Neural progenitor cell (in vitro differentiated cells): ENCODE measurements at regions not wholly inside any gene's neighbourhood (a gene's known extent, or its start where the extent isn't known, plus 50 kb on each side); places are given as distances from the start of the nearest gene placed in this dataset.

ENCODE experiments used
- DNase-seq: peaks from one replicate; pipeline ENCODE4 v3.0.0-alpha.2; 2016; ENCODE audit warnings: low spot score
- H2AFZ ChIP-seq: fragments of 200-600 bp; sonication (generic); replicated peaks from 2 replicates; pipeline ENCODE4 v1.6.1; 2016; ENCODE audit warnings: antibody characterized with exemption
- H3F3A ChIP-seq: fragments of 200-600 bp; sonication (generic); 2 replicates; pipeline ENCODE4 v1.6.1; 2016; ENCODE audit warnings: antibody characterized with exemption, low read depth
- H3K27ac ChIP-seq: fragments of 200-600 bp; sonication (generic); 2 replicates; pipeline ENCODE4 v1.5.1; 2016; ENCODE audit warnings: mild to moderate bottlenecking
- H3K27me3 ChIP-seq: fragments of 200-600 bp; sonication (generic); 2 replicates; pipeline ENCODE4 v1.6.1; 2016; ENCODE audit warnings: mild to moderate bottlenecking, moderate library complexity
- H3K36me3 ChIP-seq: fragments of 200-600 bp; sonication (generic); 2 replicates; pipeline ENCODE4 v1.5.1; 2016
- H3K4me1 ChIP-seq: fragments of 200-600 bp; sonication (generic); 2 replicates; pipeline ENCODE4 v1.6.1; 2016; ENCODE audit warnings: mixed run types
- H3K4me2 ChIP-seq: fragments of 200-600 bp; sonication (generic); 2 replicates; pipeline ENCODE4 v1.6.1; 2016
- H3K4me3 ChIP-seq: fragments of 200-600 bp; sonication (generic); 2 replicates; pipeline ENCODE4 v1.5.1; 2016
- H3K79me2 ChIP-seq: fragments of 200-600 bp; sonication (generic); 2 replicates; pipeline ENCODE4 v1.6.1; 2016; ENCODE audit warnings: low read depth
- H3K9ac ChIP-seq: fragments of 200-600 bp; sonication (generic); 2 replicates; pipeline ENCODE4 v1.6.1; 2016
- H3K9me3 ChIP-seq: fragments of 200-600 bp; sonication (generic); 2 replicates; pipeline ENCODE4 v1.5.1; 2016; ENCODE audit warnings: low read depth
- H4K20me1 ChIP-seq: fragments of 200-600 bp; sonication (generic); 2 replicates; pipeline ENCODE4 v1.6.1; 2016; ENCODE audit warnings: low read depth
- H3K27ac Mint-ChIP-seq: 3 replicates; pipeline ENCODE4 v1.8.0; 2021; ENCODE audit warnings: mixed read lengths
- H3K27me3 Mint-ChIP-seq: 2 replicates; pipeline ENCODE4 v1.8.0; 2022; ENCODE audit warnings: low read depth, mild to moderate bottlenecking, inconsistent platforms, moderate library complexity, mixed read lengths; ENCODE audit not compliant: insufficient read depth
- H3K36me3 Mint-ChIP-seq: 3 replicates; pipeline ENCODE4 v1.8.0; 2021; ENCODE audit warnings: mixed read lengths
- H3K4me1 Mint-ChIP-seq: 3 replicates; pipeline ENCODE4 v1.8.0; 2021; ENCODE audit warnings: mixed read lengths
- H3K4me3 Mint-ChIP-seq: 3 replicates; pipeline ENCODE4 v1.8.0; 2021; ENCODE audit warnings: mild to moderate bottlenecking, moderate library complexity, mixed read lengths
- H3K9me3 Mint-ChIP-seq: 3 replicates; pipeline ENCODE4 v1.8.0; 2020; ENCODE audit warnings: mixed read lengths
- CTCF ChIP-seq: fragments of 200-600 bp; sonication (generic); IDR thresholded peaks from 2 replicates; pipeline ENCODE4 v1.5.1; 2017; ENCODE audit warnings: antibody characterized with exemption, mild to moderate bottlenecking
- EZH2 ChIP-seq: fragments of 200-600 bp; sonication (generic); IDR thresholded peaks from 2 replicates; pipeline ENCODE4 v1.6.1; 2017; ENCODE audit warnings: antibody characterized with exemption, mild to moderate bottlenecking, moderate library complexity
- EZH2phosphoT487 ChIP-seq: fragments of 200-600 bp; sonication (generic); IDR thresholded peaks from 2 replicates; pipeline ENCODE4 v1.6.1; 2017; ENCODE audit warnings: antibody characterized with exemption

- H3K36me3 Mint-ChIP-seq = no peaks in the 10 kb centered on the region
- Histone ChIP-seq H3K9ac (no peak overlapping the region), H3K27me3 (no peaks in the 10 kb centered on the region), H3K4me2 (no peak overlapping the region), H3F3A (no peaks in the 10 kb centered on the region), H3K4me3 (no peak overlapping the region), H4K20me1 (no peaks in the 10 kb centered on the region), H3K36me3 (no peaks in the 10 kb centered on the region), H3K27ac (no peak overlapping the region), H3K79me2 (no peaks in the 10 kb centered on the region), H3K4me1 (no peaks in the 10 kb centered on the region), H3K9me3 (no peaks in the 10 kb centered on the region), H2AFZ (no peak overlapping the region)
- no peaks in the 10 kb centered on the region for H3K9me3 Mint-ChIP-seq
- H3K4me3 Mint-ChIP-seq = no peak overlapping the region
- H3K27ac Mint-ChIP-seq = no peak overlapping the region
- H3K27me3 Mint-ChIP-seq = peaks cover 8% of the 10 kb centered on the region
- TF ChIP-seq EZH2 (no peak), EZH2phosphoT487 (no peak), CTCF (no peak)
- H3K4me1 Mint-ChIP-seq = peaks cover 26% of the 10 kb centered on the region
- DNase-seq = no peak
Observed at GRCh38 chr22:26883393-26883792, 226.0 kb downstream of the MIAT start.

GRCh38 chr22:26884921-26885320 lies 227.5 kb downstream of the MIAT start:
- H3K27me3 ChIP-seq = no peaks in the 10 kb centered on the region
- no peaks in the 10 kb centered on the region for H3K9me3 Mint-ChIP-seq
- H3K4me3 ChIP-seq = no peak overlapping the region
- H3F3A ChIP-seq = no peaks in the 10 kb centered on the region
- no peaks in the 10 kb centered on the region for H3K79me2 ChIP-seq
- no peaks in the 10 kb centered on the region for H3K36me3 ChIP-seq
- no peaks in the 10 kb centered on the region for H3K36me3 Mint-ChIP-seq
- no peak overlapping the region for H3K4me3 Mint-ChIP-seq
- TF ChIP-seq EZH2phosphoT487 = no peak
- no peak for TF ChIP-seq CTCF
- no peak for TF ChIP-seq EZH2
- no peaks in the 10 kb centered on the region for H4K20me1 ChIP-seq
- peaks cover 34% of the 10 kb centered on the region for H3K4me1 Mint-ChIP-seq
- H3K4me2 ChIP-seq = no peak overlapping the region
- no peak for DNase-seq
- H3K9ac ChIP-seq = no peak overlapping the region
- no peak overlapping the region for H2AFZ ChIP-seq
- H3K9me3 ChIP-seq = no peaks in the 10 kb centered on the region
- peaks cover 6% of the 10 kb centered on the region for H3K27me3 Mint-ChIP-seq
- peak overlapping the region; percentile 6 for H3K27ac Mint-ChIP-seq
- H3K27ac ChIP-seq = no peak overlapping the region
- H3K4me1 ChIP-seq = no peaks in the 10 kb centered on the region

- Histone ChIP-seq H3K4me3 (no peak overlapping the region), H3K4me1 (no peaks in the 10 kb centered on the region), H3K9me3 (no peaks in the 10 kb centered on the region), H3K27ac (no peak overlapping the region), H4K20me1 (no peaks in the 10 kb centered on the region), H3K79me2 (no peaks in the 10 kb centered on the region), H3K36me3 (no peaks in the 10 kb centered on the region), H3K27me3 (no peaks in the 10 kb centered on the region), H3F3A (no peaks in the 10 kb centered on the region), H3K4me2 (no peak overlapping the region), H3K9ac (no peak overlapping the region), H2AFZ (no peak overlapping the region)
- Mint-ChIP-seq H3K27ac (peak overlapping the region; percentile 84), H3K36me3 (no peaks in the 10 kb centered on the region), H3K27me3 (peaks cover 6% of the 10 kb centered on the region), H3K9me3 (no peaks in the 10 kb centered on the region), H3K4me1 (peaks cover 34% of the 10 kb centered on the region), H3K4me3 (no peak overlapping the region)
- no peak for DNase-seq
- no peak for TF ChIP-seq EZH2phosphoT487
- TF ChIP-seq EZH2 = no peak
- no peak for TF ChIP-seq CTCF
Observed at GRCh38 chr22:26885441-26886261, 228.3 kb downstream of the MIAT start.
